HepG2 (cell line): ENCODE measurements at regions not wholly inside any gene's neighbourhood (a gene's known extent, or its start where the extent isn't known, plus 50 kb on each side); places are given as distances from the start of the nearest gene placed in this dataset.

Experiments
- ATAC-seq: fragments of 200-7000 bp; cut with Tn5 transposase; 3 replicates; pipeline ENCODE4 v1.9.1; 2020; ENCODE audit warnings: mild to moderate bottlenecking, moderate library complexity
- BruUV-seq: library from RNA; stranded (reverse); fragments of 400-500 nt; replicated peaks from 2 replicates; lab custom pipeline; 2021; lab: Mats Ljungman, UMichigan
- CTCF ChIA-PET: fragments of 300-600 bp; formaldehyde crosslinking; extraction: SDS; loops from one replicate; lab custom pipeline; 2021; ENCODE audit warnings: low total read pairs, inconsistent platforms, low intra/inter-chr PET ratio; lab: Yijun Ruan, JAX
- POLR2A ChIA-PET: fragments of 350-600 bp; sonication (Branson Sonifier 250); formaldehyde crosslinking; loops from one replicate; lab custom pipeline; 2020; ENCODE audit warnings: antibody characterized with exemption, inconsistent platforms; lab: Yijun Ruan, JAX
- DNase-seq: peaks from one replicate; pipeline ENCODE4 v3.0.0-alpha.2; 2015; ENCODE audit warnings: low spot score
- FAIRE-seq: peaks from 3 replicates; lab custom pipeline; 2011; peaks lifted over from hg19 to GRCh38; lab: Jason Lieb, UNC
- H2AFZ ChIP-seq: one replicate; pipeline ENCODE4 v1.6.1; 2011; ENCODE audit warnings: low read length, inconsistent platforms
- H3K27ac ChIP-seq: fragments of 300-600 bp; 3 replicates; pipeline ENCODE4 v1.8.0; 2011; ENCODE audit warnings: mixed run types, mild to moderate bottlenecking, mixed read lengths, low read length, inconsistent platforms; ENCODE audit not compliant: insufficient read depth; ENCODE audit errors: extremely low read length
- H3K27me3 ChIP-seq, 2 experiments: fragments of 200-600 bp in 1 of 2; 2 replicates in 1 of 2; 3 replicates in 1 of 2; pipeline versions ENCODE4 v1.6.0 to v1.8.0; 2011; ENCODE audit warnings: low read length in 2 of 2, mild to moderate bottlenecking in 2 of 2, moderate library complexity in 2 of 2, inconsistent platforms in 1 of 2; ENCODE audit not compliant: insufficient read depth in 2 of 2, control insufficient read depth in 1 of 2
- H3K36me3 ChIP-seq, 2 experiments: fragments of 200-600 bp in 1 of 2; replicated peaks in 1 of 2; 2 replicates in 1 of 2; 3 replicates in 1 of 2; pipeline versions ENCODE4 v1.5.1 to v1.8.0; 2011; ENCODE audit warnings: low read length in 2 of 2, inconsistent platforms in 1 of 2; ENCODE audit not compliant: insufficient read depth in 2 of 2, control insufficient read depth in 1 of 2
- H3K4me1 ChIP-seq: 2 replicates; pipeline ENCODE4 v1.5.1; 2012; ENCODE audit warnings: low read length, inconsistent platforms; ENCODE audit not compliant: insufficient read depth
- H3K4me2 ChIP-seq: 2 replicates; pipeline ENCODE4 v1.6.0; 2011; ENCODE audit warnings: low read depth, low read length, inconsistent platforms
- H3K4me3 ChIP-seq, 3 experiments: fragments of 200-600 bp in 1 of 3; sonication (generic), shearing (Covaris generic) in 1 of 3; replicated peaks in 1 of 3; 2 replicates each; pipeline ENCODE4 v1.5.1; 2011 to 2016; ENCODE audit warnings: low read length in 3 of 3, inconsistent platforms in 2 of 3, low read depth in 2 of 3, mild to moderate bottlenecking in 2 of 3, control low read depth in 1 of 3, mixed read lengths in 1 of 3; ENCODE audit not compliant: insufficient read depth in 1 of 3
- H3K79me2 ChIP-seq: one replicate; pipeline ENCODE4 v1.6.1; 2011; ENCODE audit warnings: low read length, inconsistent platforms; ENCODE audit not compliant: insufficient read depth
- H3K9ac ChIP-seq: 2 replicates; pipeline ENCODE4 v1.6.0; 2011; ENCODE audit warnings: mild to moderate bottlenecking, low read depth, low read length, inconsistent platforms; ENCODE audit not compliant: insufficient read depth
- H3K9me3 ChIP-seq: 2 replicates; pipeline ENCODE4 v1.5.1; 2012; ENCODE audit warnings: mild to moderate bottlenecking, low read length
- H4K20me1 ChIP-seq: 2 replicates; pipeline ENCODE4 v1.6.0; 2011; ENCODE audit warnings: inconsistent platforms, mild to moderate bottlenecking, low read length, moderate library complexity; ENCODE audit not compliant: insufficient read depth
- CSRNP1 ChIP-seq: sonication (generic); formaldehyde crosslinking; IDR thresholded peaks from 2 replicates; pipeline ENCODE4 v1.8.1; 2023; ENCODE audit warnings: mild to moderate bottlenecking, missing genetic modification reagents
- JUND ChIP-seq: sonication (generic); formaldehyde crosslinking; IDR thresholded peaks from 2 replicates; pipeline ENCODE4 v1.8.0; 2022; ENCODE audit warnings: mild to moderate bottlenecking, missing genetic modification reagents
- PAWR ChIP-seq: sonication (generic); formaldehyde crosslinking; IDR thresholded peaks from 2 replicates; pipeline ENCODE4 v1.4.0; 2020; ENCODE audit warnings: missing genetic modification reagents, mild to moderate bottlenecking, borderline replicate concordance
- PRDM10 ChIP-seq: sonication (generic); formaldehyde crosslinking; IDR thresholded peaks from 2 replicates; pipeline ENCODE4 v1.4.0; 2020; ENCODE audit warnings: low read depth, missing genetic modification reagents
- SETDB1 ChIP-seq: sonication (generic); formaldehyde crosslinking; IDR thresholded peaks from 2 replicates; pipeline ENCODE4 v1.5.1; 2020; ENCODE audit warnings: missing genetic modification reagents, mild to moderate bottlenecking, borderline replicate concordance
- SRSF9 ChIP-seq: fragments of 200-400 bp; formaldehyde crosslinking; IDR thresholded peaks from 2 replicates; pipeline ENCODE4 v1.6.1; 2018; ENCODE audit warnings: borderline replicate concordance, mild to moderate bottlenecking, low read depth, low read length; ENCODE audit not compliant: insufficient read depth, poor library complexity, severe bottlenecking
- THYN1 ChIP-seq: sonication (generic); formaldehyde crosslinking; IDR thresholded peaks from 2 replicates; pipeline ENCODE4 v1.8.1; 2023; ENCODE audit warnings: low read depth, mild to moderate bottlenecking, moderate library complexity, missing genetic modification reagents, borderline replicate concordance
- ZFP82 ChIP-seq: sonication (generic); formaldehyde crosslinking; IDR thresholded peaks from 2 replicates; pipeline ENCODE4 v1.5.1; 2020; ENCODE audit warnings: mild to moderate bottlenecking, missing genetic modification reagents, borderline replicate concordance
- ZNF567 ChIP-seq: sonication (generic); formaldehyde crosslinking; IDR thresholded peaks from 2 replicates; pipeline ENCODE4 v1.8.1; 2023; ENCODE audit warnings: mild to moderate bottlenecking, missing genetic modification reagents, borderline replicate concordance
- WGBS: methylation state at CpG from one replicate; pipeline ENCODE4 v1.1.6; 2017; ENCODE audit warnings: low lambda C conversion rate; 5-methylcytosine and 5-hydroxymethylcytosine counted together
- in situ Hi-C: cut with HindIII; loops from 2 replicates; pipeline ENCODE4 v1.10.0; 2017; ENCODE audit warnings: low pct_unique_long_range_greater_than_20kb; ENCODE audit not compliant: extremely low pct_ligation_motif_present
- intact Hi-C: fragments of 100-400 bp; cut with micrococcal nuclease; formaldehyde crosslinking; loops from one replicate; pipeline ENCODE4 v1.10.0; 2022; ENCODE audit not compliant: unreplicated experiment

GRCh38 chr5:116779846-116780245 lies 205.2 kb upstream of the SEMA6A start:
- in situ Hi-C loops (no loop called here), intact Hi-C loops (loop anchor here (10.0 kb wide), 1 partner anchor 165 kb away; no protein-coding TSS in a partner anchor)
- TF ChIP-seq CSRNP1 (CRISPR knock-in tag) (no peak), THYN1 (CRISPR knock-in tag) (no peak), PAWR (CRISPR knock-in tag) (no peak), PRDM10 (CRISPR knock-in tag) (no peak), ZFP82 (CRISPR knock-in tag) (no peak), ZNF567 (CRISPR knock-in tag) (no peak), JUND (CRISPR knock-in tag) (no peak), SRSF9 (no peak), SETDB1 (no peak)
- Histone ChIP-seq H3K9ac (no peak overlapping the region), H3K4me3 (no peak overlapping the region), H3K27ac (no peak overlapping the region), H3K9me3 (no peaks in the 10 kb centered on the region), H2AFZ (no peak overlapping the region), H3K27me3 (peaks cover 0 to 9% of the 10 kb centered on the region in 2 experiments; a peak in 1 of 5 replicates), H3K4me1 (peaks cover 11% of the 10 kb centered on the region; the same call in 1 of the 2 replicates), H3K79me2 (no peaks in the 10 kb centered on the region), H3K36me3 (no peaks in the 10 kb centered on the region), H3K4me2 (no peak overlapping the region), H4K20me1 (no peaks in the 10 kb centered on the region)
- no TSS peak for BruUV-seq
- no peak for FAIRE-seq
- 52% methylated on average over 6 of the region's 6 CpGs for WGBS
- CTCF ChIA-PET, result no interaction called here
- no peak for DNase-seq
- no peak for ATAC-seq
- POLR2A ChIA-PET, result no interaction called here
